NCI-H1930 (cell line): ENCODE measurements at regions not wholly inside any gene's neighbourhood (a gene's known extent, or its start where the extent isn't known, plus 50 kb on each side); places are given as distances from the start of the nearest gene placed in this dataset.
"Not testable (repeated sequence)": the region's sequence is repeated elsewhere in the genome, so short reads cannot be mapped to it uniquely, and the experiment has no call there.

Source experiments
- DNase-seq, 2 experiments: peaks; one replicate each; lab custom pipeline; 2025; lab: John Stamatoyannopoulos, UW

- no peak for DNase-seq
Observed at GRCh38 chr3:82618594-82618993, 857.1 kb upstream of the GBE1 start.

- no peak for DNase-seq
Observed at GRCh38 chr3:82610236-82610635, 848.8 kb upstream of the GBE1 start.

GRCh38 chr3:82607391-82607790, 845.9 kb upstream of the GBE1 start:
- DNase-seq, result no peak

- no peak for DNase-seq
Observed at GRCh38 chr3:82596805-82597204, 835.4 kb upstream of the GBE1 start.

- DNase-seq, result no peak
Observed at GRCh38 chr3:82595530-82595929, 834.1 kb upstream of the GBE1 start.

- no peak for DNase-seq
Observed at GRCh38 chr3:82587174-82587573, 825.7 kb upstream of the GBE1 start.

GRCh38 chr3:82586414-82586813, 825.0 kb upstream of the GBE1 start:
- no peak for DNase-seq

GRCh38 chr3:82586002-82586401, 824.6 kb upstream of the GBE1 start:
- not testable (repeated sequence) for DNase-seq

- DNase-seq, result not testable (repeated sequence)
Observed at GRCh38 chr3:82585591-82585990, 824.1 kb upstream of the GBE1 start.

GRCh38 chr3:82584861-82585260, 823.4 kb upstream of the GBE1 start:
- not testable (repeated sequence) for DNase-seq

GRCh38 chr3:82584415-82584814, 823.0 kb upstream of the GBE1 start:
- DNase-seq, result not testable (repeated sequence)

GRCh38 chr3:82581350-82581749, 819.9 kb upstream of the GBE1 start:
- no peak for DNase-seq

- DNase-seq, result no peak
Observed at GRCh38 chr3:82572721-82573120, 811.3 kb upstream of the GBE1 start.

GRCh38 chr3:82568776-82569338, 807.4 kb upstream of the GBE1 start:
- DNase-seq, result no peak

- no peak for DNase-seq
Observed at GRCh38 chr3:82567029-82567600, 805.7 kb upstream of the GBE1 start.

GRCh38 chr3:82562896-82563295, 801.5 kb upstream of the GBE1 start:
- DNase-seq, result no peak

- no peak for DNase-seq
Observed at GRCh38 chr3:82561784-82562183, 800.3 kb upstream of the GBE1 start.

- DNase-seq, result no peak
Observed at GRCh38 chr3:82558081-82558480, 796.6 kb upstream of the GBE1 start.

GRCh38 chr3:82556113-82556512, 794.7 kb upstream of the GBE1 start:
- DNase-seq, result no peak

- not testable (repeated sequence) for DNase-seq
Observed at GRCh38 chr3:82542556-82542955, 781.1 kb upstream of the GBE1 start.

GRCh38 chr3:82521657-82522056, 760.2 kb upstream of the GBE1 start:
- DNase-seq, result no peak

GRCh38 chr3:82520846-82521245, 759.4 kb upstream of the GBE1 start:
- no peak for DNase-seq

- DNase-seq, result no peak
Observed at GRCh38 chr3:82509951-82510603, 748.6 kb upstream of the GBE1 start.
